ENCODE measurements at regions not wholly inside any gene's neighbourhood (a gene's known extent, or its start where the extent isn't known, plus 50 kb on each side); places are given as distances from the start of the nearest gene placed in this dataset.

DNA sequence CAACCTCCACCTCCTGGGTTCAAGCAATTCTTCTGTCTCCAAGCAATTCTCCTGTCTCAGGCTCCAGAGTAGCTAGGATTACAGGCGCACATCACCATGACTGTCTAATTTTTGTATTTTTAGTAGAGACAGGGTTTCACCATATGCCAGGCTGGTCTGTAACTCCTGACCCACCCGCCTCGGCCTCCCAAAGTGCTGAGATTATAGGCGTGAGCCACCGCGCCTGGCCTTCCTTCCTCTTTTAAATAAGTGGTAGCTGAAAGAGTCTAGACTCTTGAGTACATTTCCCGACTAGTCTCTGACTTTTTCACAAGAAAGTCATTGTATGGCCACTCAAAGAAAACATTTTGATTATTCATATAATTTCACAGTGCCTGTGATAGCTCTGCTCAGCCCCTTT lies 636.2 kb upstream of the ANKRD30A start:
- DNase-seq (ENCODE audit: low read depth), result no peak
- H3K36me3 ChIP-seq (ENCODE audit: control insufficient read depth, insufficient read depth, low read length), result no peaks in the 10 kb centered on the region
- TF ChIP-seq, protein P1, sequence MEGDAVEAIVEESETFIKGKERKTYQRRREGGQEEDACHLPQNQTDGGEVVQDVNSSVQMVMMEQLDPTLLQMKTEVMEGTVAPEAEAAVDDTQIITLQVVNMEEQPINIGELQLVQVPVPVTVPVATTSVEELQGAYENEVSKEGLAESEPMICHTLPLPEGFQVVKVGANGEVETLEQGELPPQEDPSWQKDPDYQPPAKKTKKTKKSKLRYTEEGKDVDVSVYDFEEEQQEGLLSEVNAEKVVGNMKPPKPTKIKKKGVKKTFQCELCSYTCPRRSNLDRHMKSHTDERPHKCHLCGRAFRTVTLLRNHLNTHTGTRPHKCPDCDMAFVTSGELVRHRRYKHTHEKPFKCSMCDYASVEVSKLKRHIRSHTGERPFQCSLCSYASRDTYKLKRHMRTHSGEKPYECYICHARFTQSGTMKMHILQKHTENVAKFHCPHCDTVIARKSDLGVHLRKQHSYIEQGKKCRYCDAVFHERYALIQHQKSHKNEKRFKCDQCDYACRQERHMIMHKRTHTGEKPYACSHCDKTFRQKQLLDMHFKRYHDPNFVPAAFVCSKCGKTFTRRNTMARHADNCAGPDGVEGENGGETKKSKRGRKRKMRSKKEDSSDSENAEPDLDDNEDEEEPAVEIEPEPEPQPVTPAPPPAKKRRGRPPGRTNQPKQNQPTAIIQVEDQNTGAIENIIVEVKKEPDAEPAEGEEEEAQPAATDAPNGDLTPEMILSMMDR (IDR thresholded peaks at IDR 0.05; ENCODE audit: insufficient read depth, low read length, poor library complexity, severe bottlenecking), result no peak
- H3K4me3 ChIP-seq (ENCODE audit: low read depth, low read length), result no peak overlapping the region
- no peaks in the 10 kb centered on the region for H3K27me3 ChIP-seq (ENCODE audit: control insufficient read depth, insufficient read depth, low read length)

DNA sequence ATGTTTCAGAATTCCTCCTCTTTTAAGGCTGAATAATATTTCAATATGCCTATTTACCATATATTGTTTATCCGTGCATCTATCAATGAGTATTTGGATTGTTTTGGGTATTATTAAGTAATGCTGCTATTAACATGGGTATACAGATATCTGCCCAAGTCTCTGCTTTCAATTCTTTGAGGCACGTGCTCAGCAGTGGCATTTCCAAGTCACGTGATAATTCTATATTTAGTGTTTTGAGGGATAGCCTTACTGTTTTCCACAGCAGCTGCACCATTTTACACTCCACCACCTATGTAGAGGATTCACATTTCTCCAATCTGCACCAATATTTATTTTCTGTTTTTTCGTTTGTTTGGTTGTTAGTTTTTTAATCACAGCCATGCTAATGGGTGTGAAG lies 636.8 kb upstream of the ANKRD30A start:
- no peak for DNase-seq (ENCODE audit: low read depth)
- no peaks in the 10 kb centered on the region for H3K27me3 ChIP-seq (ENCODE audit: control insufficient read depth, insufficient read depth, low read length)
- TF ChIP-seq, protein P1 (IDR thresholded peaks at IDR 0.05; ENCODE audit: insufficient read depth, low read length, poor library complexity, severe bottlenecking), result no peak
- H3K36me3 ChIP-seq (ENCODE audit: control insufficient read depth, insufficient read depth, low read length), result no peaks in the 10 kb centered on the region
- H3K4me3 ChIP-seq (ENCODE audit: low read depth, low read length), result no peak overlapping the region

DNA sequence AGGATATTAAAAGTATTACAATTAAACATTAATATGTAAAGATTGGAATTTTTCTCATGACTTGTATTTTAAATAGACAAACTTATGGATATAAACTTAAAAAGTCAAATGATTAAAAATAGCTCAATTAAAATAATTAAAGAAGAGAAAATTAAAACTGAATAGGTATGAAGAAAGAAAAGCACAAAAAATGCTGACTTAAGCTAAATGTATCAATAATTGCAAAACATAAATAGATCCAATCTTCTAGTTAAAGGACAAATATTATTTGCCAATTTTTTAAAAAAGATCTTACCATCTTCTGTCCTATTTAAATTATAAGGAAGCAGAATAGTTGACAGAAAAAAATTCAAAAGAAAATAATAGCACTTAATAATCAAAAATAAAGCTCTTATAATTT lies 646.3 kb upstream of the ANKRD30A start:
- Histone ChIP-seq H3K4me3 (ENCODE audit: low read depth, low read length) (no peak overlapping the region), H3K27me3 (ENCODE audit: control insufficient read depth, insufficient read depth, low read length) (no peaks in the 10 kb centered on the region), H3K36me3 (ENCODE audit: control insufficient read depth, insufficient read depth, low read length) (no peaks in the 10 kb centered on the region)
- DNase-seq (ENCODE audit: low read depth), result no peak
- TF ChIP-seq, protein P1 (IDR thresholded peaks at IDR 0.05; ENCODE audit: insufficient read depth, low read length, poor library complexity, severe bottlenecking), result no peak

DNA sequence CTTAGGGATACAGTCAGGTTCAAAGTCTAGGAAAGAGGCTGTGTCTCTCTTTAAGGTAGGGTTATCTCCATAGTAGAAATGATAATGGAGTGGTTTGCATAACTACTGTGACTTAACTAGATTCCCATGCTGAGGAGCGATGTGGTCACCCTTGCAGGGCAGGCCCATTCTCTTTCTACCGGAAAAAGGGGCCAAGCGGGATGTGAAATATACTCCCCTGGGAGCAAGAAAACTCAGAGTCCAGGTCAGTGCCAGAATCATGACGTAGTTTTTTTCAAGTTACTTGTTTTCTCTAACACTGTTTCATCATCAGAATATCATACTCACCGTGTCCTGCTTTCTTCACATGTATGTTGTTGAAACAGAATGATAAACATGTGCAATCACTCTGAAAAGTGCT lies 649.0 kb upstream of the ANKRD30A start:
- DNase-seq (ENCODE audit: low read depth), result no peak
- H3K27me3 ChIP-seq (ENCODE audit: control insufficient read depth, insufficient read depth, low read length), result no peaks in the 10 kb centered on the region
- no peaks in the 10 kb centered on the region for H3K36me3 ChIP-seq (ENCODE audit: control insufficient read depth, insufficient read depth, low read length)
- TF ChIP-seq, protein P1 (IDR thresholded peaks at IDR 0.05; ENCODE audit: insufficient read depth, low read length, poor library complexity, severe bottlenecking), result no peak
- no peak overlapping the region for H3K4me3 ChIP-seq (ENCODE audit: low read depth, low read length)

DNA sequence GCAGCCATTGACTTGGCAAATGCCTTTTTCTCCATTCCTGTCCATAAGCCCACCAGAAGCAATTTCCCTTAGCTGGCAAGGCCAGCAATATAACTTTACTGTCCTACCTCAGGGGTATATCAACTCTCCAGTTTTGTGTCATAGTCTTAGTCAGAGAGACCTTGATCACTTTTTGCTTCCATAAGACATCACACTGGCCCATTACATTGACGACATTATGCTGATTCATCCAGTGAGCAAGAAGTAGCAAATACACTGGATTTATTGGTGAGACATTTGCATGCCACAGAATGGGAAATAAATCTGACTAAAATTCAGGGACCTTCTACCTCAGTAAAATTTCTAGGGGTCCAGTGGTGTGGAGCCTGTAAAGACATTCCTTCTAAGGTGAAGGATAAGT lies 649.7 kb upstream of the ANKRD30A start:
- Histone ChIP-seq H3K27me3 (ENCODE audit: control insufficient read depth, insufficient read depth, low read length) (no peaks in the 10 kb centered on the region), H3K4me3 (ENCODE audit: low read depth, low read length) (no peak overlapping the region), H3K36me3 (ENCODE audit: control insufficient read depth, insufficient read depth, low read length) (no peaks in the 10 kb centered on the region)
- TF ChIP-seq, protein P1 (IDR thresholded peaks at IDR 0.05; ENCODE audit: insufficient read depth, low read length, poor library complexity, severe bottlenecking), result no peak
- no peak for DNase-seq (ENCODE audit: low read depth)

DNA sequence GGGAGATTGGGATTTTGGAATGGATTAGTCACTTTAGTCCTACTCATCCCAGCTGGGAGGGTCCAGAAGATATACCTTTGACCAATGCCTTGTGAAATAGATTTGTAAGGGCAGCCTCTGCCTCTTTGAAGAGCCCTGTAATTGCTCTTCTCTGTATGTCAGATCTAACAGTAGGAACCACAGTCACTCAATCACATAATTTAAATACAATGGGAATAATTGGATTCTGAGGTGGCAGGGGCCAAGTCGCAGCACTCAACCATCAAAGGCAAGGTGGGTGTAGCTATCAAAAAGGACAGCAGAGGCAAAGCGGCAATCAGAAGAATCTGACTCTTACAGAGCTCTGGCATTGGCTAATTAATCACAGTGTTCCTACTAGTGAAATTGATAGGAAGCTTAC lies 650.9 kb upstream of the ANKRD30A start:
- Histone ChIP-seq H3K27me3 (ENCODE audit: control insufficient read depth, insufficient read depth, low read length) (no peaks in the 10 kb centered on the region), H3K4me3 (ENCODE audit: low read depth, low read length) (no peak overlapping the region), H3K36me3 (ENCODE audit: control insufficient read depth, insufficient read depth, low read length) (no peaks in the 10 kb centered on the region)
- DNase-seq (ENCODE audit: low read depth), result no peak
- TF ChIP-seq, protein P1 (IDR thresholded peaks at IDR 0.05; ENCODE audit: insufficient read depth, low read length, poor library complexity, severe bottlenecking), result no peak

Data from kidney epithelial cell (primary cell).